ENCODE measurements at regions not wholly inside any gene's neighbourhood (a gene's known extent, or its start where the extent isn't known, plus 50 kb on each side); places are given as distances from the start of the nearest gene placed in this dataset.

DNA sequence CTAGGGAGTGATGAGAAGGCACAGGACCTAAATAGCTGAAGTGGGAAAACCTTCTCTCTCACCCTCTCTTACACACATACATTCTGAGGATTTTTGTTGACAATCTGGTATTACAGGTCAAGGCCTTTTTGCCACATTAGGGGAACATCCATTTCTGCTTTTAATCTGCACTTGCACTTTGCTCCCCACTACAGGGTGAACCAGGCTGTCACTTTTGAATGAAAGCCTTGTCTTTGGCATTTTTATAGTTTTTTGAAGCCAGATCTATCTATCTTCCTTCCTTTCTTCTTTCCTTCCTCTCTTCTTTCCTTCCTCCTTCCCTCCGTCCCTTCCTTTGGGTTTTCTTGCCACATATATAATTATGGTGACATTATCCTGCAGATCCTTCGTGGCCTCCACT lies 165.9 kb upstream of the OTX2 start:
- Histone ChIP-seq H3K79me2 (replicated peaks; ENCODE audit: insufficient read depth, low read length) (no peaks in the 10 kb centered on the region), H3F3A (ENCODE audit: insufficient read depth, low read length, poor library complexity, severe bottlenecking) (no peaks in the 10 kb centered on the region), H3K9ac (ENCODE audit: low read length) (no peak overlapping the region), H3K27ac (ENCODE audit: low read length) (no peak overlapping the region), H3K9me3 (ENCODE audit: low read length) (no peaks in the 10 kb centered on the region), H3K4me3 (ENCODE audit: low read length) (no peak overlapping the region), H3K9me2 (ENCODE audit: insufficient read depth, low read length) (no peaks in the 10 kb centered on the region), H3K27me3 (ENCODE audit: insufficient read depth, low read depth, low read length) (no peaks in the 10 kb centered on the region), H4K20me1 (ENCODE audit: insufficient read depth) (no peaks in the 10 kb centered on the region), H3K36me3 (ENCODE audit: insufficient read depth, low read length) (no peaks in the 10 kb centered on the region), H2AFZ (ENCODE audit: low read depth, low read length) (no peak overlapping the region), H3K4me2 (ENCODE audit: low read length) (no peak overlapping the region)
- TF ChIP-seq EP300 (conservative IDR thresholded peaks at IDR 0.05; ENCODE audit: poor library complexity, severe bottlenecking) (no peak), SMC3 (conservative IDR thresholded peaks at IDR 0.05; ENCODE audit: poor library complexity) (no peak), MXI1 (conservative IDR thresholded peaks at IDR 0.05; ENCODE audit: poor library complexity, severe bottlenecking) (no peak), CTCF (IDR thresholded peaks at IDR 0.05; ENCODE audit: poor library complexity, severe bottlenecking) (no peak), EZH2 (IDR thresholded peaks at IDR 0.05; ENCODE audit: borderline replicate concordance, insufficient read depth, low read length, poor library complexity, severe bottlenecking) (no peak), POLR2AphosphoS5 (IDR thresholded peaks at IDR 0.05) (no peak), REST (IDR thresholded peaks at IDR 0.05; ENCODE audit: borderline replicate concordance) (no peak), RAD21 (conservative IDR thresholded peaks at IDR 0.05) (no peak), TAF1 (IDR thresholded peaks at IDR 0.05; ENCODE audit: low read depth) (no peak)

DNA sequence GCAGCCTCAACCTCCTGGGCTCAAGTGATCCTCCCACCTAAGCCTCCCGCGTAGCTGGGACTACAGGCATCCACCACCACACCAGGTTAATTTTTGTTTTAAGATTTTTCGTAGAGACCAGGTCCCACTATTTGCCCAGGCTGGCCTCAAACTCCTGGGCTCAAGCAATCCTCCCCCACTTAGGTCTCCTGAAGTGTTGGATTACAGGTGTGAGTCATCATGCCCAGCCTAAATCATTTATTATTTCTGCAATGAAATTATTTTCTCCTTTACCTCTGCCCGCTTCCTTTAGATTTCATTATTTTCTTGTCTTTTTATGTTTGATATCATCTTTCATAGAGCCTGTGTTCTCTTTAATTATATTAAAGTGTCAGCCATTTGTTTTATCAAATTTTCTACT lies 165.2 kb upstream of the OTX2 start:
- no peaks in the 10 kb centered on the region for H3K27me3 ChIP-seq (ENCODE audit: insufficient read depth, low read depth, low read length)
- H3K4me3 ChIP-seq (ENCODE audit: low read length): no peak overlapping the region
- no peaks in the 10 kb centered on the region for H3K9me3 ChIP-seq (ENCODE audit: low read length)
- H4K20me1 ChIP-seq (ENCODE audit: insufficient read depth): no peaks in the 10 kb centered on the region
- no peak for TF ChIP-seq MXI1 (conservative IDR thresholded peaks at IDR 0.05; ENCODE audit: poor library complexity, severe bottlenecking)
- TF ChIP-seq EZH2 (IDR thresholded peaks at IDR 0.05; ENCODE audit: borderline replicate concordance, insufficient read depth, low read length, poor library complexity, severe bottlenecking): no peak
- no peak for TF ChIP-seq CTCF (IDR thresholded peaks at IDR 0.05; ENCODE audit: poor library complexity, severe bottlenecking)
- no peak for TF ChIP-seq POLR2AphosphoS5 (IDR thresholded peaks at IDR 0.05)
- no peak for TF ChIP-seq TAF1 (IDR thresholded peaks at IDR 0.05; ENCODE audit: low read depth)
- no peak for TF ChIP-seq SMC3 (conservative IDR thresholded peaks at IDR 0.05; ENCODE audit: poor library complexity)
- no peak for TF ChIP-seq EP300 (conservative IDR thresholded peaks at IDR 0.05; ENCODE audit: poor library complexity, severe bottlenecking)
- no peak for TF ChIP-seq REST (IDR thresholded peaks at IDR 0.05; ENCODE audit: borderline replicate concordance)
- TF ChIP-seq RAD21 (conservative IDR thresholded peaks at IDR 0.05): no peak
- H3F3A ChIP-seq (ENCODE audit: insufficient read depth, low read length, poor library complexity, severe bottlenecking): no peaks in the 10 kb centered on the region
- no peaks in the 10 kb centered on the region for H3K9me2 ChIP-seq (ENCODE audit: insufficient read depth, low read length)
- H3K27ac ChIP-seq (ENCODE audit: low read length): no peak overlapping the region
- no peaks in the 10 kb centered on the region for H3K79me2 ChIP-seq (replicated peaks; ENCODE audit: insufficient read depth, low read length)
- no peak overlapping the region for H3K4me2 ChIP-seq (ENCODE audit: low read length)
- H3K36me3 ChIP-seq (ENCODE audit: insufficient read depth, low read length): no peaks in the 10 kb centered on the region
- H2AFZ ChIP-seq (ENCODE audit: low read depth, low read length): no peak overlapping the region
- H3K9ac ChIP-seq (ENCODE audit: low read length): no peak overlapping the region

Measured in neural cell (in vitro differentiated cells).